ENCODE measurements at regions not wholly inside any gene's neighbourhood (a gene's known extent, or its start where the extent isn't known, plus 50 kb on each side); places are given as distances from the start of the nearest gene placed in this dataset.

- TF ChIP-seq CTCF (IDR thresholded peaks at IDR 0.05) (no peak), POLR2A (IDR thresholded peaks at IDR 0.05) (no peak)
Observed at GRCh38 chr19:27654266-27654990, 1558.5 kb downstream of the UQCRFS1 start.
